ENCODE measurements at regions not wholly inside any gene's neighbourhood (a gene's known extent, or its start where the extent isn't known, plus 50 kb on each side); places are given as distances from the start of the nearest gene placed in this dataset.

DNA sequence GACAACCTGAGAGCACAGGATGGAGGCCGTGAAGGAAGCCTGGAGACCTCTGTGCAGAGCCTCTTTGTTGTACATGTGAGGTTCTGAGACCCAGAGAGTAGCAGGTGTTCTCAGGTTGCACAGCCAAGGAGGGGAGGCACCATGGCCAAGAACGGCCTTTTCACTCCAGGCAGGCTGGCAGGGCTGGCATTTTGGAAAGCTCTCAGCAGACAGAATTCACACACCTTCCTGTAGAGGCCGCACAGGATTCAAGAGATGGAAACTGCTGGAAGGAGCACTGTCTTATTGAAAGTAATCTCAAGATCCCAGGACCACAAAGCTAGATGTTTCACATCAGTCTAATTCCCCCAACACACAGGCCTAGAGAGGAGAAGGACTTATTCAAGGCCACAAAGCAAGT, 52.8 kb upstream of the XPA start:
- TF ChIP-seq POLR2AphosphoS5 (IDR thresholded peaks at IDR 0.05; ENCODE audit: borderline replicate concordance, low read depth, low read length), result no peak
- no peak for TF ChIP-seq FOXP2 (optimal IDR thresholded peaks at IDR 0.05; ENCODE audit: control extremely low read depth, extremely low read length, insufficient read depth)
- TF ChIP-seq EZH2 (IDR thresholded peaks at IDR 0.05), result no peak
